GM23338 (cell line): ENCODE measurements at regions not wholly inside any gene's neighbourhood (a gene's known extent, or its start where the extent isn't known, plus 50 kb on each side); places are given as distances from the start of the nearest gene placed in this dataset.

ENCODE experiments used
- ATAC-seq: fragments of 200-7000 bp; cut with Tn5 transposase; 3 replicates; pipeline ENCODE4 v1.9.1; 2020
- DNase-seq: peaks from one replicate; pipeline ENCODE4 v3.0.0-alpha.2; 2015; ENCODE audit warnings: low spot score
- H2AFZ ChIP-seq: fragments of 200-600 bp; sonication (generic); 2 replicates; pipeline ENCODE4 v1.8.0; 2016; ENCODE audit warnings: antibody characterized with exemption, mild to moderate bottlenecking, moderate library complexity
- H3F3A ChIP-seq: fragments of 200-600 bp; sonication (generic); replicated peaks from 2 replicates; pipeline ENCODE4 v1.8.0; 2017; ENCODE audit warnings: antibody characterized with exemption, mixed run types, low read depth
- H3K27ac ChIP-seq: fragments of 200-600 bp; sonication (generic); 2 replicates; pipeline ENCODE4 v1.6.1; 2016; ENCODE audit warnings: low read depth
- H3K27me3 ChIP-seq: fragments of 200-600 bp; sonication (generic); 2 replicates; pipeline ENCODE4 v1.8.0; 2016; ENCODE audit warnings: mild to moderate bottlenecking, mixed run types, moderate library complexity; ENCODE audit not compliant: insufficient read depth
- H3K36me3 ChIP-seq: fragments of 200-600 bp; sonication (generic); 2 replicates; pipeline ENCODE4 v1.8.0; 2016; ENCODE audit warnings: mild to moderate bottlenecking; ENCODE audit not compliant: insufficient read depth
- H3K4me1 ChIP-seq: fragments of 200-600 bp; sonication (generic); 2 replicates; pipeline ENCODE4 v1.8.0; 2016; ENCODE audit warnings: mild to moderate bottlenecking, moderate library complexity; ENCODE audit not compliant: insufficient read depth
- H3K4me2 ChIP-seq: fragments of 200-600 bp; sonication (generic); 2 replicates; pipeline ENCODE4 v1.7.1; 2017; ENCODE audit warnings: mixed run types
- H3K4me3 ChIP-seq: fragments of 200-600 bp; sonication (generic); 2 replicates; pipeline ENCODE4 v1.6.1; 2016; ENCODE audit warnings: mixed run types
- H3K79me2 ChIP-seq: fragments of 200-600 bp; sonication (generic); replicated peaks from 2 replicates; pipeline ENCODE4 v1.8.0; 2017; ENCODE audit warnings: mild to moderate bottlenecking; ENCODE audit not compliant: insufficient read depth
- H3K9me2 ChIP-seq: fragments of 200-600 bp; sonication (generic); 2 replicates; pipeline ENCODE4 v1.8.0; 2017; ENCODE audit not compliant: insufficient read depth
- H4K20me1 ChIP-seq: fragments of 200-600 bp; sonication (generic); replicated peaks from 2 replicates; pipeline ENCODE4 v1.8.0; 2017; ENCODE audit warnings: mild to moderate bottlenecking; ENCODE audit not compliant: insufficient read depth
- H3K27ac Mint-ChIP-seq: 2 replicates; pipeline ENCODE4 v1.8.0; 2020; ENCODE audit warnings: inconsistent platforms, mild to moderate bottlenecking, moderate library complexity, mixed read lengths
- H3K27me3 Mint-ChIP-seq: 3 replicates; pipeline ENCODE4 v1.8.0; 2022; ENCODE audit warnings: low read depth, mild to moderate bottlenecking, moderate library complexity, mixed read lengths, inconsistent platforms; ENCODE audit not compliant: insufficient read depth, poor library complexity
- H3K36me3 Mint-ChIP-seq: 3 replicates; pipeline ENCODE4 v1.8.0; 2021; ENCODE audit warnings: low read depth, mild to moderate bottlenecking, inconsistent platforms, moderate library complexity, mixed read lengths
- H3K4me1 Mint-ChIP-seq: 3 replicates; pipeline ENCODE4 v1.8.0; 2020; ENCODE audit warnings: mild to moderate bottlenecking, inconsistent platforms, mixed read lengths
- H3K4me3 Mint-ChIP-seq: 3 replicates; pipeline ENCODE4 v1.8.0; 2021; ENCODE audit warnings: moderate library complexity, mild to moderate bottlenecking, inconsistent platforms, mixed read lengths
- H3K9me3 Mint-ChIP-seq: 3 replicates; pipeline ENCODE4 v1.8.0; 2020; ENCODE audit warnings: moderate library complexity, mild to moderate bottlenecking, inconsistent platforms, mixed read lengths
- CTCF ChIP-seq, 2 experiments: fragments of 200-600 bp in 1 of 2; sonication (generic) in 1 of 2; conservative IDR thresholded peaks; 2 replicates each; pipeline versions ENCODE4 v1.5.1 to v1.6.1; 2016 to 2017; ENCODE audit warnings: antibody characterized with exemption in 2 of 2, low read depth in 2 of 2, mild to moderate bottlenecking in 2 of 2, moderate library complexity in 1 of 2
- ETS1 ChIP-seq: IDR thresholded peaks from 2 replicates; pipeline ENCODE4 v1.6.1; 2016; ENCODE audit warnings: antibody characterized with exemption
- EZH2 ChIP-seq: fragments of 200-600 bp; sonication (generic); IDR thresholded peaks from one replicate; pipeline ENCODE4 v1.8.0; 2017; ENCODE audit warnings: antibody characterized with exemption, mild to moderate bottlenecking, low read depth; ENCODE audit not compliant: unreplicated experiment
- EZH2phosphoT487 ChIP-seq: fragments of 200-600 bp; sonication (generic); IDR thresholded peaks from one replicate; pipeline ENCODE4 v1.8.1; 2018; ENCODE audit warnings: antibody characterized with exemption; ENCODE audit not compliant: unreplicated experiment
- JUNB ChIP-seq: IDR thresholded peaks from one replicate; pipeline ENCODE4 v1.6.1; 2016; ENCODE audit warnings: antibody characterized with exemption; ENCODE audit not compliant: unreplicated experiment
- NANOG ChIP-seq: IDR thresholded peaks from 2 replicates; pipeline ENCODE4 v1.6.1; 2016; ENCODE audit warnings: antibody characterized with exemption, borderline replicate concordance
- POLR2AphosphoS5 ChIP-seq: IDR thresholded peaks from 2 replicates; pipeline ENCODE4 v1.6.1; 2016; ENCODE audit warnings: antibody characterized with exemption, low read depth
- STAT1 ChIP-seq: IDR thresholded peaks from one replicate; pipeline ENCODE4 v1.6.1; 2016; ENCODE audit warnings: antibody characterized with exemption; ENCODE audit not compliant: unreplicated experiment
- ZNF114 ChIP-seq: fragments of 250-450 bp; sonication (Bioruptor Pico); IDR thresholded peaks from 2 replicates; pipeline ENCODE4 v1.5.0; 2020; ENCODE audit warnings: mild to moderate bottlenecking, moderate library complexity
- ZNF331 ChIP-seq: fragments of 250-450 bp; sonication (Bioruptor Pico); IDR thresholded peaks from 2 replicates; pipeline ENCODE4 v1.5.0; 2020; ENCODE audit warnings: low read depth, mild to moderate bottlenecking, moderate library complexity
- ZNF462 ChIP-seq: fragments of 250-450 bp; sonication (Bioruptor Pico); IDR thresholded peaks from 2 replicates; pipeline ENCODE4 v1.5.0; 2020; ENCODE audit warnings: mild to moderate bottlenecking, moderate library complexity

GRCh38 chr3:137199678-137200077 is 241.9 kb downstream of the IL20RB start (continued):
- no peak for TF ChIP-seq ZNF462 (CRISPR knock-in tag)
- TF ChIP-seq EZH2phosphoT487 = no peak
- TF ChIP-seq CTCF (conservative IDR thresholded peaks at IDR 0.05; ENCODE audit: low read depth in 2 of 2) = no peak
- TF ChIP-seq ZNF331 = no peak
- TF ChIP-seq JUNB = no peak
- TF ChIP-seq EZH2 = no peak
- no peak for TF ChIP-seq STAT1
- TF ChIP-seq POLR2AphosphoS5 = no peak

- peaks cover 4% of the 10 kb centered on the region; the same call in 2 of the 3 replicates for H3K4me1 Mint-ChIP-seq
- Histone ChIP-seq H2AFZ (no peak overlapping the region), H3K9me2 (0 out of 2 replicates have a peak, but pooled peaks cover 6% of the 10 kb centered on the region), H4K20me1 (no peaks in the 10 kb centered on the region), H3K4me3 (no peak overlapping the region), H3K79me2 (no peaks in the 10 kb centered on the region), H3F3A (no peaks in the 10 kb centered on the region), H3K27me3 (no peaks in the 10 kb centered on the region), H3K36me3 (no peaks in the 10 kb centered on the region), H3K27ac (no peak overlapping the region), H3K4me2 (no peak overlapping the region), H3K4me1 (no peaks in the 10 kb centered on the region)
- H3K36me3 Mint-ChIP-seq = peaks cover 10% of the 10 kb centered on the region; the same call in 2 of the 3 replicates
- no peaks in the 10 kb centered on the region for H3K27me3 Mint-ChIP-seq
- DNase-seq (no peak), ATAC-seq (no peak)
- no peak overlapping the region for H3K4me3 Mint-ChIP-seq
- peaks cover 15% of the 10 kb centered on the region for H3K9me3 Mint-ChIP-seq
- H3K27ac Mint-ChIP-seq = no peak overlapping the region
- TF ChIP-seq CTCF (conservative IDR thresholded peaks at IDR 0.05; ENCODE audit: low read depth in 2 of 2) (no peak), ZNF114 (no peak), STAT1 (no peak), JUNB (no peak), EZH2phosphoT487 (no peak), ZNF331 (no peak), ETS1 (no peak), NANOG (no peak), POLR2AphosphoS5 (no peak)
Measured at GRCh38 chr3:137201066-137201465, 243.3 kb downstream of the IL20RB start.
